ENCODE measurements at regions not wholly inside any gene's neighbourhood (a gene's known extent, or its start where the extent isn't known, plus 50 kb on each side); places are given as distances from the start of the nearest gene placed in this dataset.

GRCh38 chr5:56585999-56586691 is 229.2 kb upstream of the MAP3K1 start:
- no peak for FAIRE-seq

GRCh38 chr5:56585461-56585860 is 229.9 kb upstream of the MAP3K1 start:
- no peak for FAIRE-seq

DNA sequence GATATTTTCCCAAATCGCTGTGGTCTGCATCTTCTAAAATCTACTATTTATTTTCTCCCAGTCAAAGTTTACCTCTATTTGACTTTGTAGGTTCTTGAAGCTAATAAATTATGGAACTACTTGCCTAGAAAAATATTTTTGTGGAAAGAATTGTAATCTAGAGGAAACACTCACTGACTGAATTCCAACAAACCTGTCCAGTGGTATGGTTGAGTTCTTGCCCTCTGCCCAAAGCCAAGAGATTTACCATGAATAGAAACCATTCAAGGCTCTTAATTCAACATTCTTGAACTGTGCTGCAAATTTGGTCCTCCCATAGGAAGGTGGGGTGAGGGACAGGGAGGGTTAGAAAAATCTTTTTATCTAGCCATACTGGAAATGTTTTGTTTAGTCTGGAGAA is 233.9 kb upstream of the MAP3K1 start:
- no peak for FAIRE-seq

GRCh38 chr5:56580864-56581263 is 234.5 kb upstream of the MAP3K1 start:
- no peak for FAIRE-seq

DNA sequence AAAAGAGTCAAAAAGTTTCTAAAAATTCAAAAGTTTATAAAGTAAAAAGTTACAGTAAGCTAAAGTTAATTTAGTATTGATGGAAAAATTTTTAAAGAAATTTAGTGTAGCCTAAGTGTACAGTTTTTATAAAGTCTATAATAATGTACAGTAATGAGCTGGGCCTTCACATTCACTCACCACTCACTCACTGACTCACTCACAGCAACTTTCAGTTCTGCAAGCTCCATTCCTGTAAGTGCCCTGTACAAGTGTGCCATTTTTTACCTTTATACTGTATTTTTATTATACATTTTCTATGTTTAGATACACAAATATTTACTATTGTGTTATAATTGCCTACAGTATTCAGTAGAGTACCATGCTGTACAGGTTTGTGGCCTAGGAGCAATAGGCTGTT is 239.5 kb upstream of the MAP3K1 start:
- FAIRE-seq: no peak

DNA sequence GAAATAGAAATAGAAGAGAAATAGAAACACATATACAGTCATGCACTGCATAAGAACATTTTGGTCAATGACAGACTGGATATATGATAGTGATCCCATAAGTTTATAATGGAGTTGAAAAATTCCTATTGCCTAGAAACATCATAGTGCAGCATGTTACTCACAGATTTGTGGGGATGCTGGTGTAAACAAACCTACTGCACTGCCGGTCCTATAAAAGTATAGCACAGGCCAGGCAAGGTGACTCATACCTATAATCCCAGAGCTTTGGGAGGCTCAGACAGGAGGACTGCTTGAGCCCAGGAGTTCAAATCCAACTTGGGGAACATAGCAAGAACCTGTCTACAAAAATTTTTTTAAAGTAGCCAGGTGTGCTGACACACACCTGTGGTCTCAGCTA is 240.6 kb upstream of the MAP3K1 start:
- no peak for FAIRE-seq

DNA sequence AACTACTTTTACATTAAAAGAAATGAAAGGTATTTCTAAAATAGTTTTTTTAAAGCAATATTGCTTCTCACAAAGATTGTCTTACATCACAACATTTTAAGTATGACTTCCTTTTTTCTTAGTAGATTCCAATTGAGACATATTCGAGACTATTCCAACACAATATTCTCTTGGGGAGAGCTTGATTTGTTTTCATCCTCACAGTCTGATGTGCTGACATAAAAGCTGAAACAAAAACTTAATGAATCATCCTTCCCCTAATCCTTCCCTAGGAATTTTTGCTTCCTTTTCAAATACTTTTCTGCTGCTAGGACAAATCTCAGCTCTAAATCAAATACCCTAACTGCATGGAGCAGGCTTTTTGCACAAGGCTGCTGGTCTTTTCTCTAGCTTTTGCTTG is 245.8 kb upstream of the MAP3K1 start:
- no peak for FAIRE-seq

DNA sequence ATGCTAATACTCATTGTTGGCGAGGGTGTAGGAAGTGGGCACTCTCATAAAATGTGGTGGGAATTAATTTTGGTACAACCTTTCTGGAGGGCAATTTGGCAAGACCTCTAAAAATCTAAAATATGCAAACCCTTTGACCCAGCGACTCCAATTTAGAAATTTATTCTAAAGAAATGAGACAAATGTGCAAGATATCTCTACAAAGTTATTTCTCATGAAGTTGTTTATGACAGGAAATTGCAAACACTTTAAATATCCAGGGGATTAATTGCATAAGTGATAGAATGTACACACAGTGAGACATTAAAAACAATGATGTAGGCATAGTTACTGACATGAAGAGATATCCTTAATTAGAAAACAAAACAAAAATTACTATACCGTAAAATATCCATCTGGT is 246.3 kb upstream of the MAP3K1 start:
- FAIRE-seq: no peak

GRCh38 chr5:56567278-56567677 is 248.1 kb upstream of the MAP3K1 start:
- no peak for FAIRE-seq

GRCh38 chr5:56566374-56567249 is 248.7 kb upstream of the MAP3K1 start:
- FAIRE-seq: no peak

DNA sequence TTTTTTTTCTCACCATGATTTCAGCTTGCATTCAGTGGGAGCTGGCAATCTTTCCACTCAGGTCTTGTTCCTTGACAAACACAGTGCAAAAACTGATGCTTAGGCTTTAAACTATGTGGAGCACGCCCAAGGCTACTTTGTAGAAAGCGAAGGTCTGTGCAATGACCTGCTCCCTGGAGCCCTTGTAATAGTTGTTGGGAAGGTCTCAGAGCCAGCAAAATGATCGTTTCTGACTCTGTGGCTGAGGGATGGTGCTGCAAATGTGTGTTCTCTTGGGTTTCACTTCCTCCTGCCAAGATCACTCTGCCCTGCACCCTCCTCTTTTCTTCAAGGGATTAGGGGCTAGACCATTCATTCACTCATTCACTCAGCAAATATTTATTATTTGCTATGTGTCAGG is 249.7 kb upstream of the MAP3K1 start:
- no peak for FAIRE-seq

DNA sequence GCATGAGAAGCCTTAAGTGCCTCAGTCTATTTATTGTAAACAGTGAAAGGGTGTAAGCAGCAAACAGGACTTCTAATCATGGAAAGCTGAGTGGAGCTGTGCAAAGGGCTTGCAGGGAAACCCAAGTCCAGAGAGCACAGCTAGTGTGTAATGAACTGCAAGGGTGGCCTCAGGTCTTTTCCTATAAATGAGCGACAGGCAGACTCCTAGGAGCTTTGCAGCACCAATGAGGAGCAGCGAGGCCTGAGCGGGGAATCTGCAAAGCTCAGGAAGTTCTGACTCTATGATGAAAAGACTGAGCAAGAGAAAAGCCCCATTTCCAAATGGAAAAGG is 250.1 kb upstream of the MAP3K1 start:
- FAIRE-seq: no peak

GRCh38 chr5:56564541-56565282 is 250.6 kb upstream of the MAP3K1 start:
- no peak for FAIRE-seq

- no peak for FAIRE-seq
Observed at GRCh38 chr5:56561455-56561854, 253.9 kb upstream of the MAP3K1 start.

GRCh38 chr5:56558131-56558745 is 257.1 kb upstream of the MAP3K1 start:
- FAIRE-seq: no peak

DNA sequence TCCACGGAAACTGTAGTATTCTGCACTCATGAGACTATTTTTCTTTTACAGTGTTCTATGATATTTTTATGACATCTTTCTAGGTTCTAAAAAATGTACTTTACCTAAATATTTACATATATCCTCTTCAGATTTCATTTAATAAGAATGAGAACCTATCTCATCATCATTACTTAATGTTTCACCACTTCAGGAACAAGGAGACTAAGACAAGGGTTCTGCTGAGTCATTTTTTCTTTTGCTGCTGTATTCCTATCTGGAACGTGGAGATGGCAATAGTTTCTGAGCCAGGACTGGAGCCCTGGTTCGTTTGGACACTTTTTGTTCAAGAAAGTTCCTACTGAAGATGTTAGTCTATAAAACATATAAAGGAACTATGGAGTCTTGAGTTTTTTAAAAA is 258.2 kb upstream of the MAP3K1 start:
- FAIRE-seq: no peak

DNA sequence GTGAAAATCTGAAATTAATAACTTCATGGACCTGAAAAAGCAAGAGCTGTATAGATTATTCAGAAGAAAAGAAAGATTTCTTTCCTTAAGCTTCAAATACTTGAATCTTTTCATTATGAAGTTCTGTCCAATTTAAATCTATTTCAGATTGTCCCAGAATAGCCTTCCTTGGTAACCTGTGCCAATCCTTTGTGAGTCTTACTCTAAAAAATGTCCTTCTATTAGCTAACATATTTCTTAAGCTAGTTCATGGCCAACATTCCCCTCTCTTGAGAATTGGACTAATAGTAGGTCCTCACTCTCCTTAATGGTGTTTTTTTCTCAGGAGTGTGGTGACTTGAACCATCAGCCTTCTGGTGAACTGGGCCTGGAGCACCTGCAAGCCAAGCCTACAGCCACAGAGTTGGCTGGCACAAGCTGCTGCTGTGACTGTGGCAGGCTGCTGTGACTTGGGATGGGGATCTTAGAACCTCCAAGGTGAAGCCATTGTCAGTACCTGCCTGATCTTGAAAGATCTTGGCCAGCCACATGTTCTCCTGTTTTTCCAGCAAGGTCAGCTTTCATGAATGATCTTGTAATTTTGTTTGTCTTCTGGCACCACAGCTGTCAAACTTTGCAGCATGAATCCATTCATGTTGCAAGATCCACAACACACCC is 262.6 kb upstream of the MAP3K1 start:
- no peak for FAIRE-seq

- no peak for FAIRE-seq
Observed at GRCh38 chr5:56550227-56550626, 265.1 kb upstream of the MAP3K1 start.

GRCh38 chr5:56549096-56549886 is 266.1 kb upstream of the MAP3K1 start:
- FAIRE-seq: no peak

- no peak for FAIRE-seq
Observed at GRCh38 chr5:56545016-56545415, 270.3 kb upstream of the MAP3K1 start.

GRCh38 chr5:56543441-56544388 is 271.6 kb upstream of the MAP3K1 start:
- FAIRE-seq: no peak

Data from G401.6 (cell line).